ENCODE measurements at regions not wholly inside any gene's neighbourhood (a gene's known extent, or its start where the extent isn't known, plus 50 kb on each side); places are given as distances from the start of the nearest gene placed in this dataset.

- no peak for DNase-seq
Measured at GRCh38 chr5:125149110-125149509, 402.7 kb upstream of the ZNF608 start.

- DNase-seq = no peak
Measured at GRCh38 chr5:125149527-125149926, 403.1 kb upstream of the ZNF608 start.

- no peak for DNase-seq
Measured at GRCh38 chr5:125150041-125150669, 403.7 kb upstream of the ZNF608 start.

- no peak for DNase-seq
Measured at GRCh38 chr5:125151150-125151900, 404.9 kb upstream of the ZNF608 start.

- no peak for DNase-seq
Measured at GRCh38 chr5:125152044-125152443, 405.6 kb upstream of the ZNF608 start.

GRCh38 chr5:125152461-125153189 lies 406.2 kb upstream of the ZNF608 start:
- DNase-seq = no peak

GRCh38 chr5:125153231-125153630 lies 406.8 kb upstream of the ZNF608 start:
- DNase-seq = no peak

GRCh38 chr5:125154301-125155110 lies 408.1 kb upstream of the ZNF608 start:
- DNase-seq = no peak

- DNase-seq = no peak
Measured at GRCh38 chr5:125160787-125161502, 414.5 kb upstream of the ZNF608 start.

GRCh38 chr5:125162714-125163113 lies 416.3 kb upstream of the ZNF608 start:
- DNase-seq = no peak

- no peak for DNase-seq
Measured at GRCh38 chr5:125169396-125169795, 423.0 kb upstream of the ZNF608 start.

GRCh38 chr5:125171641-125172040 lies 425.2 kb upstream of the ZNF608 start:
- DNase-seq = no peak

GRCh38 chr5:125175348-125176004 lies 429.0 kb upstream of the ZNF608 start:
- no peak for DNase-seq

- DNase-seq = no peak
Measured at GRCh38 chr5:125176005-125176390, 429.6 kb upstream of the ZNF608 start.

- DNase-seq = no peak
Measured at GRCh38 chr5:125177340-125177739, 430.9 kb upstream of the ZNF608 start.

- DNase-seq = no peak
Measured at GRCh38 chr5:125179612-125180011, 433.2 kb upstream of the ZNF608 start.

GRCh38 chr5:125180231-125180829 lies 433.9 kb upstream of the ZNF608 start:
- no peak for DNase-seq

GRCh38 chr5:125181159-125181558 lies 434.7 kb upstream of the ZNF608 start:
- no peak for DNase-seq

GRCh38 chr5:125181955-125182354 lies 435.5 kb upstream of the ZNF608 start:
- no peak for DNase-seq

- DNase-seq = no peak
Measured at GRCh38 chr5:125185740-125186139, 439.3 kb upstream of the ZNF608 start.

GRCh38 chr5:125186911-125187375 lies 440.5 kb upstream of the ZNF608 start:
- DNase-seq = no peak

All from CD4-positive, alpha-beta T cell treated with Interleukin-17A for 4 hours (primary cell).